Esophagus mucosa (tissue), 1 donor: ENCODE measurements at regions not wholly inside any gene's neighbourhood (a gene's known extent, or its start where the extent isn't known, plus 50 kb on each side); places are given as distances from the start of the nearest gene placed in this dataset.

ENCODE experiments used
- ATAC-seq: fragments of 200-7000 bp; cut with Tn5 transposase; one replicate; pipeline ENCODE4 v1.9.1; 2020
- donor health status: DM: yes; HTN: yes; CAD: no.

- ATAC-seq = no peak
Measured at GRCh38 chr15:70343961-70344621, 246.4 kb upstream of the TLE3 start.

GRCh38 chr15:70342554-70343548 is 245.1 kb upstream of the TLE3 start:
- no peak for ATAC-seq

- no peak for ATAC-seq
Measured at GRCh38 chr15:70342141-70342540, 244.4 kb upstream of the TLE3 start.

GRCh38 chr15:70341566-70341965 is 243.8 kb upstream of the TLE3 start:
- ATAC-seq = no peak

GRCh38 chr15:70340494-70340870 is 242.8 kb upstream of the TLE3 start:
- ATAC-seq = no peak

- ATAC-seq = no peak
Measured at GRCh38 chr15:70339571-70340493, 242.1 kb upstream of the TLE3 start.

DNA sequence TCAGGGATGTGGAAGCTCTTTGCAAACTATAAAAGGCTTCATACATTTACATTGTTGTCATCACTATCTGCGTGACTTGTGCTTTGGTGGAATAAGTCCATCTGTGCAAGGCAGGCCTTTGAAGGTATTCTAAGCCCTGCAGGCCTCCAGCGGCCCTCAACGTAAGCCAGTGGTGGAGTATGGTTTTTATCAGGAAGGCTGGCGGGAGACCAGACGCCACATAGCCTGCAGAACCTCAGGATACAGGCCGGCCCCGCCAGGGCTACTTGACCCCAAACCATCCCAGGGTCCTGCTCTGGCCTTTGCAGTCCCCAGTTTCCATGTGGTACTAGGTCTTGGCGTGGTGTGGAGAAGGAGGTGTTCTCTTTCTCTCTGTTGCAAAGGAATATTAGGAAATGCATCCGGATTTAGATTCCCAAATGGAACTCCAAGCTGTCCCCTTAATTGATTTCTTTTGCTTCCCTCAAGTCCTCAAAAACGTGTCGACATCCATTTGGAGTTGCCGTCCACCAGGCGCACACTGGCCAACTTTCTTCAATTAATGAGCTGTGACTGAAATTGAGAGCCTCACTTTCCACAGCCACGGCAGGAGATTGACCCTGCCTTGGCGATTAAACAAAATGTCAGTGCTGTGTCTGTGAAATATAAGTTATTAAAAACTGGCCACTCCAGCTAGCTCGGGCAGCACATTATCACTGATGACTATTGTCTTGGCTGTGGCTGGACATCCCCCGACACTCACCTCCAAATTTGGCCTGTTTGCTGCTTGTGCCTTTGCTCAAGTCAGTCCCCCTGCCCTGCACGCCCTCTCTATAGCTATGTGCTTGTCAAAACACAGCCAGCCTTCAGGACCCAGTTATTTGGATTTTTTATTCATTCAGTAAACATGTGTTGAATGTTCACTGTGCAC is 239.8 kb upstream of the TLE3 start:
- no peak for ATAC-seq

DNA sequence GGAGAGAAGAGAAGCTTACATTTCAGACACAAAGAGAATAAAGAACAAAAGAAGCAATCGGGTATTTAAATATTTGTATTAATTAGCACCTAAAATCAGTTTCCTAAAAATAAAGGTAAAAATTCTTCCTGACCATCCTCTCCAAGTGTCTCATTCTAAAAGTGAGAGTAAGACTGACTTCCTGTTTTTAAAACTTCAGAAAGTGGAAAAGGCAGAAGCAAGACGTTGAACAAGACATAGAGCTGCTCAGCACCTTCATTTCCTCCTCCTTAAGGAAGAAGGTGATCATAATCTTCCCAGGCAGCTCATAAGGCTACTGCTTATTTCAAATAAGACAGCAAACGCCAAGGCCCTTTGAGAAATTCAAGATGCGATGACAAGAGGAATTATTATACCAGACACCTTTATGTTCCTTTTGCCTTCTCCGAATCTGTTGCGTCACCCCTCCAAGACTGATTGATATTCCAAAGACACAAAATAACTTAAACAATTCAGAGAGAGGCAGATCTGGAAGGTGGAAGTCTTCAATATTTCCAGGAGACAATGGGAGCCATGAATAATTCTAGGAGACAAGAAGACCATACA is 238.8 kb upstream of the TLE3 start:
- no peak for ATAC-seq

DNA sequence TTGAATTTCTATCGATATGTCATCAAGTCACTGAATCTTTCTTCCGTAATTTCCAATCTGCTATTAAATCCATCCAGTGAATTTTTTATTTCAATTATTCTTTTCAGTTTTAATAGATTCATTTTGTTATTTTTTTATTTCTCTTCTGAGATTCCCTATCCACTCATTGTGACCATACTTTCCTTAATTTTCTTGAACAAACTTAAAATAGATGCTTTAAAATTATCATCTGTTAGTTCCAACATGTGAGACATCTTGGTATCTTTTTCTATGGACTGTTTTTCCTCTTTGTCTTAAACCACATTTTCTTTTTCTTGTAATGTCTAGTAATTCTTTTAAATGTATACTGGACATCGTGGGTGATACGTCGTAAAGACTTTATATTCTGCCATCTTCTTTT is 236.6 kb upstream of the TLE3 start:
- no peak for ATAC-seq

DNA sequence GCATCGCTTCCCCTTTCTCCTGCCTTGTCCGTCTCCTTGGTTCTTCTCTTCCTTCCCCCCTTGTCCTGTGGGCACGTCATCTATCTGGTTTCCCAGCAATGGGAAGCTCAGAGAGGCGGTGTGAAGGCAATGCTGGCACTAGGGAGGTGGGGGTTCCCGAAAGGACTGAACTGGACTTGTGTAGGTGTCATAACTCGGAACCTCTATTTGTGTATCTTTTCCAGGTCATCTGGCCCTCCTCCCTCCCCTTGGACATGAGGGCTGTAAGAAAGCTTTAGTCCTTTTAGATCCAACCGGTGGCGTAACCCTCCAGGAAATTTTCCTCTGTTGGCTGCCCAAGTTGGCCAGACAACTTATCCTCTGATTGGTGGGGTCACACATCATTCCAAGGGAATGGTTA is 231.5 kb upstream of the TLE3 start:
- ATAC-seq = no peak

DNA sequence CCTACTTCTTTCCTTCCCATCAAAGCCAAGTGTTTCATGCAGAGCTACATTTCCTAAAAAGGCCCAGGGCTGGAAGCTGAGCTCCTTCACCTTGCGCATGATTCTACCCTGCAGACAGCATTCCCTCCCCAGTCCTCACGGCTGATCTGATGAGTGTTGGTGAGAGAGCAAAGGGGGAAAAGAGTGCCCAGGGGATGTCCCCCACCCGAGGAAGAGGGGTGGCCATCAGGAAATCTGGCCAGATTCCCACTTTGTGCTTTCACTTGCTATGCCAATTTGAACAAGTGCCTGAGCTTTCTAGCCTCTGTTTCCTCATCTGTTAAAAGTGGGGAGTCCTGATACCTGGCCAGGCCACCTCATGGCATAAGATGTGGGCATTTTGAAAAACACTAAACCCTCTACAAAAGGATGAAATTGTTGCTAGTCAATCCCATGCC is 231.0 kb upstream of the TLE3 start:
- no peak for ATAC-seq

GRCh38 chr15:70327856-70328678 is 230.3 kb upstream of the TLE3 start:
- ATAC-seq = peak; percentile 38

DNA sequence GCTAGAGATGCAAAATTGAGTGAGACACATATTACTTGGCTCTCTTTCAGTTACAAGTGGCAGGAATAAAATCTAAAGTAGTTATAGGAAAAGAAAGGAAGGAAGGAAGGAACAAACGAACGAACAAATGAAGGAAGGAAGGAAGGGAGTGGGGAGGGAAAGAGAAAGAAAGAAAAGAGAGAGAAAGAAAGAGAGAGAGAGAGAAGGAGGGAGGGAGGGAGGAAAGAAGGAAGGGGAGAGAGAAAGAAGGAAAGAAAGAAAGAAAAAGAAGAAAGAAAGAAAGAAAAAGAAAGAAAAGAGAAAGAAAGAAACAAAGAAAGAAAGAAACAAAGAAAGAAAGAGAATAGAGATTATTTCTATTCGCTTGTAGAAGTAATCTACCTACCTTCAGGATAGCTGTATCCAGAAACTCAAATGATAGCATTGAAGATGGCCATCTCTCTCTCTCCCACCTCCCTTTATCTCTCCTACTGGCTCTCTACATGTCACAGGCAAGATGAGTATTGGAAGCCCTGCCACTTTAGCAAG is 229.7 kb upstream of the TLE3 start:
- ATAC-seq = no peak

DNA sequence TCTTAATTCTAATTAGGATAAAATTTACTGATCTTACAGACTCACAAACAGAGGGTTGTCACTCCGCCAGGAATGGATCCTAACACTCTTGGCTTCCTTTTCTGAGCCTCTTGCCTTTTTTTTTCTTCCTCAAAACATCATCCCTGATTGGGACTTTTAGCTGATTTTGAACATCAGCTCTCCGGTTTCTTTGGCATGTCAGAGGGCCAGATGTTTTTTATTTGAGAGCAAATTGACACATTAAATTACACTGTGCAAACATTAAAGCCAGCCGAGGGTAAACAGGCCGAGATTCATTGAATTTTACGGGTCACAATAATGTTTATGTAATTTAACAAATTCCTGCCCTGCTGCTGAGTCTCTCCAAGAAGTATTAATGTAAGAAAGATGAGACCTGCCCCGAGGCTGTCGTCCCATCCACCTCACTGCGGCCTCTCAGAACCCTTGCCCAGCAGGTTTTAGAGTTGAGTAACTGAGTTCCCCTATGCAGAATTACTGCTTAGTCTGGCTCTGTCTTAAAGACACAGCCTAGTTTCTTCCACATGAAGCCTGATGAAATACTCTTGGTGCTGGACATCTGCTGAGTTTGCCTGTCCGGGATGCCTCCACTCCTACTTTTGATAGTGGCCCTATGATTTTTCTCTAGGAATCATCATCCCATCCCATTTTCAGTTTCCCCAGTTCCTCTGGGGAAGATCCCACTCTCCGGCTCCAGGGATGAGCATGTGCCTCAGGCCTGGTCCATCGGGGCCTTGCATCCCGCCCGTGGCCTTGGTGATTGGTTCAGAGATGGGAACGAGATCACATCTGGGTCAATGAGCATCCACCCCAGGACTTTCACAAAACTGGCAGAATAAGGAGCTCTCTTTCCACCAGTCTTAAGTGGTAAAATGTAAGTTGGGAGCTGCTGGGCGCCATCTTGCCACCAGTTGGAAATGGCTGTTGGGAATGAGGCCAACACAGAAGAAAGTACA is 226.6 kb upstream of the TLE3 start:
- peak; percentile 71 for ATAC-seq

GRCh38 chr15:70323111-70323851 is 225.6 kb upstream of the TLE3 start:
- no peak for ATAC-seq

- ATAC-seq = no peak
Measured at GRCh38 chr15:70322051-70322668, 224.4 kb upstream of the TLE3 start.

- ATAC-seq = no peak
Measured at GRCh38 chr15:70321172-70321819, 223.6 kb upstream of the TLE3 start.
